HEK293 (cell line): ENCODE measurements at regions not wholly inside any gene's neighbourhood (a gene's known extent, or its start where the extent isn't known, plus 50 kb on each side); places are given as distances from the start of the nearest gene placed in this dataset.

ENCODE experiments used
- CTCF ChIA-PET: fragments of 350-600 bp; formaldehyde crosslinking; extraction: SDS; loops from one replicate; lab custom pipeline; 2021; ENCODE audit warnings: antibody characterized with exemption; lab: Yijun Ruan, JAX
- POLR2A ChIA-PET: fragments of 300-600 bp; formaldehyde crosslinking; extraction: SDS; loops from one replicate; lab custom pipeline; 2020; ENCODE audit warnings: antibody characterized with exemption, inconsistent platforms; lab: Yijun Ruan, JAX
- H3K27ac ChIP-seq: fragments of 200-500 bp; sonication (Bioruptor generic); 2 replicates; pipeline ENCODE4 v1.5.1; 2014; ENCODE audit warnings: low read depth, low read length, control low read depth, inconsistent platforms; ENCODE audit errors: extremely low read depth
- H3K36me3 ChIP-seq, 2 experiments: fragments of 200-500 bp in 1 of 2; sonication (Bioruptor generic) in 1 of 2; 1 replicate in 1 of 2; 2 replicates in 1 of 2; pipeline ENCODE4 v1.5.1; 2014 to 2017; ENCODE audit warnings: inconsistent platforms in 2 of 2, low read length in 2 of 2; ENCODE audit not compliant: control insufficient read depth in 2 of 2, insufficient read depth in 1 of 2
- H3K4me1 ChIP-seq: fragments of 200-500 bp; sonication (Bioruptor generic); 2 replicates; pipeline ENCODE4 v1.5.1; 2014; ENCODE audit warnings: mild to moderate bottlenecking, low read length, inconsistent platforms; ENCODE audit not compliant: control insufficient read depth, insufficient read depth
- H3K4me3 ChIP-seq: 2 replicates; pipeline ENCODE4 v1.5.1; 2011; ENCODE audit warnings: low read depth, mild to moderate bottlenecking, control low read depth, low read length, moderate library complexity
- H3K9me3 ChIP-seq: fragments of 200-500 bp; sonication (Bioruptor generic); 2 replicates; pipeline ENCODE4 v1.5.1; 2014; ENCODE audit warnings: low read depth, low read length, inconsistent platforms; ENCODE audit not compliant: control insufficient read depth, insufficient read depth
- KLF1 ChIP-seq: fragments of 450-650 bp; formaldehyde crosslinking; IDR thresholded peaks from 2 replicates; pipeline ENCODE4 v1.5.1; 2016; ENCODE audit warnings: missing biosample characterization, missing genetic modification characterization
- REPIN1 ChIP-seq: fragments of 450-650 bp; formaldehyde crosslinking; IDR thresholded peaks from 2 replicates; pipeline ENCODE4 v1.5.1; 2017; ENCODE audit warnings: missing biosample characterization, missing genetic modification characterization, low read depth
- SALL2 ChIP-seq: fragments of 450-650 bp; formaldehyde crosslinking; IDR thresholded peaks from 2 replicates; pipeline ENCODE4 v1.5.0; 2017; ENCODE audit warnings: missing biosample characterization, mild to moderate bottlenecking, missing genetic modification characterization, borderline replicate concordance
- TRIM28 ChIP-seq: IDR thresholded peaks from 2 replicates; pipeline ENCODE4 v1.6.1; 2011; ENCODE audit warnings: low read length, control low read depth, borderline replicate concordance
- YY1 ChIP-seq: fragments of 450-650 bp; formaldehyde crosslinking; IDR thresholded peaks from 2 replicates; pipeline ENCODE4 v1.5.1; 2018; ENCODE audit warnings: missing biosample characterization, missing genetic modification characterization
- ZBTB44 ChIP-seq: fragments of 450-650 bp; IDR thresholded peaks from 2 replicates; pipeline ENCODE4 v1.5.1; 2018; ENCODE audit warnings: missing biosample characterization, mild to moderate bottlenecking, missing genetic modification characterization
- ZBTB8A ChIP-seq: fragments of 450-650 bp; formaldehyde crosslinking; IDR thresholded peaks from 2 replicates; pipeline ENCODE4 v1.5.1; 2016; ENCODE audit warnings: missing biosample characterization, missing genetic modification characterization
- ZEB2 ChIP-seq: fragments of 450-650 bp; formaldehyde crosslinking; IDR thresholded peaks from 2 replicates; pipeline ENCODE4 v1.5.1; 2016; ENCODE audit warnings: missing biosample characterization, missing genetic modification characterization
- ZFP37 ChIP-seq: fragments of 450-650 bp; formaldehyde crosslinking; IDR thresholded peaks from 2 replicates; pipeline ENCODE4 v1.5.1; 2016; ENCODE audit warnings: missing biosample characterization, missing genetic modification characterization
- ZFP41 ChIP-seq: fragments of 450-650 bp; formaldehyde crosslinking; IDR thresholded peaks from 2 replicates; pipeline ENCODE4 v1.5.1; 2016; ENCODE audit warnings: missing biosample characterization, missing genetic modification characterization, borderline replicate concordance
- ZFP69B ChIP-seq: fragments of 450-650 bp; formaldehyde crosslinking; IDR thresholded peaks from 2 replicates; pipeline ENCODE4 v1.5.1; 2016; ENCODE audit warnings: missing biosample characterization, missing genetic modification characterization
- ZNF112 ChIP-seq: fragments of 450-650 bp; formaldehyde crosslinking; IDR thresholded peaks from 2 replicates; pipeline ENCODE4 v1.5.0; 2017; ENCODE audit warnings: missing biosample characterization, missing genetic modification characterization
- ZNF138 ChIP-seq: fragments of 450-650 bp; formaldehyde crosslinking; IDR thresholded peaks from 2 replicates; pipeline ENCODE4 v1.5.1; 2016; ENCODE audit warnings: missing biosample characterization, missing genetic modification characterization, borderline replicate concordance
- ZNF169 ChIP-seq: fragments of 450-650 bp; formaldehyde crosslinking; IDR thresholded peaks from 2 replicates; pipeline ENCODE4 v1.5.1; 2016; ENCODE audit warnings: missing biosample characterization, missing genetic modification characterization
- ZNF202 ChIP-seq: fragments of 450-650 bp; formaldehyde crosslinking; IDR thresholded peaks from 2 replicates; pipeline ENCODE4 v1.5.1; 2016; ENCODE audit warnings: missing biosample characterization, missing genetic modification characterization, borderline replicate concordance
- ZNF211 ChIP-seq: fragments of 450-650 bp; formaldehyde crosslinking; IDR thresholded peaks from 2 replicates; pipeline ENCODE4 v1.5.1; 2016; ENCODE audit warnings: low read depth, missing biosample characterization, missing genetic modification characterization
- ZNF23 ChIP-seq: fragments of 450-650 bp; formaldehyde crosslinking; IDR thresholded peaks from 2 replicates; pipeline ENCODE4 v1.5.1; 2016; ENCODE audit warnings: missing biosample characterization, missing genetic modification characterization, borderline replicate concordance
- ZNF274 ChIP-seq, 2 experiments: fragments of 200-500 bp in 1 of 2; fragments of 450-650 bp in 1 of 2; sonication (Bioruptor generic) in 1 of 2; formaldehyde crosslinking in 1 of 2; IDR thresholded peaks; 2 replicates each; pipeline versions ENCODE4 v1.5.1 to v1.6.1; 2014 to 2016; ENCODE audit warnings: borderline replicate concordance in 1 of 2, inconsistent platforms in 1 of 2, low read length in 1 of 2, missing biosample characterization in 1 of 2, missing genetic modification characterization in 1 of 2
- ZNF311 ChIP-seq: fragments of 450-650 bp; formaldehyde crosslinking; IDR thresholded peaks from 2 replicates; pipeline ENCODE4 v1.5.1; 2017; ENCODE audit warnings: missing biosample characterization, missing genetic modification characterization, borderline replicate concordance
- ZNF449 ChIP-seq: fragments of 450-650 bp; formaldehyde crosslinking; IDR thresholded peaks from 2 replicates; pipeline ENCODE4 v1.5.1; 2017; ENCODE audit warnings: missing biosample characterization, mild to moderate bottlenecking, missing genetic modification characterization, moderate library complexity
- ZNF518A ChIP-seq: fragments of 450-650 bp; formaldehyde crosslinking; conservative IDR thresholded peaks from 2 replicates; pipeline ENCODE4 v1.5.1; 2016; ENCODE audit warnings: low read depth, missing biosample characterization, missing genetic modification characterization
- ZNF639 ChIP-seq: fragments of 450-650 bp; formaldehyde crosslinking; IDR thresholded peaks from 2 replicates; pipeline ENCODE4 v1.5.1; 2016; ENCODE audit warnings: missing biosample characterization, missing genetic modification characterization
- ZNF747 ChIP-seq: fragments of 450-650 bp; formaldehyde crosslinking; IDR thresholded peaks from 2 replicates; pipeline ENCODE4 v1.5.1; 2016; ENCODE audit warnings: missing biosample characterization, missing genetic modification characterization
- ZNF792 ChIP-seq: fragments of 450-650 bp; formaldehyde crosslinking; IDR thresholded peaks from 2 replicates; pipeline ENCODE4 v1.5.1; 2016; ENCODE audit warnings: missing biosample characterization, missing genetic modification characterization
- ZNF843 ChIP-seq: fragments of 450-650 bp; formaldehyde crosslinking; IDR thresholded peaks from 2 replicates; pipeline ENCODE4 v1.5.1; 2016; ENCODE audit warnings: missing biosample characterization, missing genetic modification characterization
- ZSCAN16 ChIP-seq: fragments of 450-650 bp; formaldehyde crosslinking; IDR thresholded peaks from 2 replicates; pipeline ENCODE4 v1.5.1; 2016; ENCODE audit warnings: missing biosample characterization, missing genetic modification characterization

- Histone ChIP-seq H3K9me3 (no peaks in the 10 kb centered on the region), H3K4me3 (no peak overlapping the region), H3K4me1 (no peaks in the 10 kb centered on the region), H3K36me3 (no peaks in the 10 kb centered on the region), H3K27ac (no peak overlapping the region)
- ChIA-PET CTCF (no interaction called here), POLR2A (no interaction called here)
- no peak for TF ChIP-seq ZNF112 (tag by site-specific recombination)
- TF ChIP-seq ZNF211 (tag by site-specific recombination): no peak
- TF ChIP-seq ZNF792 (tag by site-specific recombination): no peak
- TF ChIP-seq ZNF449: no peak
- TF ChIP-seq ZSCAN16 (tag by site-specific recombination): no peak
- TF ChIP-seq ZNF639 (tag by site-specific recombination): no peak
- TF ChIP-seq SALL2 (tag by site-specific recombination): no peak
- no peak for TF ChIP-seq YY1
- TF ChIP-seq ZNF518A: no peak
- TF ChIP-seq REPIN1 (tag by site-specific recombination): no peak
- no peak for TF ChIP-seq TRIM28
- TF ChIP-seq ZNF274 (IDR thresholded peaks at IDR 0.05; ENCODE audit: low read length): no peak
- no peak for TF ChIP-seq ZNF274 (tag by site-specific recombination; IDR thresholded peaks at IDR 0.05; ENCODE audit: borderline replicate concordance)
- TF ChIP-seq ZNF169 (tag by site-specific recombination): no peak
- TF ChIP-seq ZNF23 (tag by site-specific recombination): no peak
- no peak for TF ChIP-seq ZBTB8A (tag by site-specific recombination)
- TF ChIP-seq ZFP69B (tag by site-specific recombination): no peak
- no peak for TF ChIP-seq KLF1 (tag by site-specific recombination)
- no peak for TF ChIP-seq ZFP41 (tag by site-specific recombination)
These were observed 291.5 kb downstream of the SP3 start for GRCh38 chr2:173673640-173674039.

GRCh38 chr2:173676647-173677046, 288.5 kb downstream of the SP3 start:
- Histone ChIP-seq H3K4me1 (no peaks in the 10 kb centered on the region), H3K27ac (no peak overlapping the region), H3K36me3 (no peaks in the 10 kb centered on the region), H3K9me3 (no peaks in the 10 kb centered on the region), H3K4me3 (no peak overlapping the region)
- ChIA-PET CTCF (interaction anchor here (0.6 to 0.9 kb wide), 2 partner anchors 9 to 137 kb away, joined by 3 to 5 read pairs; no protein-coding TSS in a partner anchor), POLR2A (no interaction called here)
- TF ChIP-seq ZNF747 (tag by site-specific recombination) (no peak), ZNF311 (tag by site-specific recombination) (no peak), ZEB2 (tag by site-specific recombination) (no peak), ZNF449 (no peak), ZBTB44 (no peak), ZNF843 (tag by site-specific recombination) (no peak), ZNF202 (tag by site-specific recombination) (no peak), ZNF138 (tag by site-specific recombination) (no peak), ZFP37 (tag by site-specific recombination) (no peak)
